GF-D8 (cell line): ENCODE measurements at regions not wholly inside any gene's neighbourhood (a gene's known extent, or its start where the extent isn't known, plus 50 kb on each side); places are given as distances from the start of the nearest gene placed in this dataset.

Source experiments
- DNase-seq: peaks from one replicate; lab custom pipeline; 2025; lab: John Stamatoyannopoulos, UW

- DNase-seq, result no peak
Observed at GRCh38 chr14:101193845-101194372, 290.4 kb upstream of the RTL1 start.

GRCh38 chr14:101194373-101195308 lies 291.1 kb upstream of the RTL1 start:
- DNase-seq, result no peak

GRCh38 chr14:101195309-101195901 lies 291.9 kb upstream of the RTL1 start:
- no peak for DNase-seq

GRCh38 chr14:101196051-101196712 lies 292.7 kb upstream of the RTL1 start:
- DNase-seq, result no peak

- no peak for DNase-seq
Observed at GRCh38 chr14:101196795-101197590, 293.5 kb upstream of the RTL1 start.

- DNase-seq, result no peak
Observed at GRCh38 chr14:101197595-101198397, 294.3 kb upstream of the RTL1 start.

GRCh38 chr14:101198398-101199027 lies 295.0 kb upstream of the RTL1 start:
- DNase-seq, result no peak

- no peak for DNase-seq
Observed at GRCh38 chr14:101199028-101199770, 295.7 kb upstream of the RTL1 start.

- DNase-seq, result no peak
Observed at GRCh38 chr14:101200008-101200649, 296.6 kb upstream of the RTL1 start.

GRCh38 chr14:101200650-101201516 lies 297.4 kb upstream of the RTL1 start:
- no peak for DNase-seq

GRCh38 chr14:101201535-101202151 lies 298.1 kb upstream of the RTL1 start:
- no peak for DNase-seq

GRCh38 chr14:101202627-101203404 lies 299.3 kb upstream of the RTL1 start:
- no peak for DNase-seq

GRCh38 chr14:101206556-101206955 lies 303.0 kb upstream of the RTL1 start:
- DNase-seq, result no peak

GRCh38 chr14:101207041-101207440 lies 303.5 kb upstream of the RTL1 start:
- no peak for DNase-seq

GRCh38 chr14:101207897-101208296 lies 304.4 kb upstream of the RTL1 start:
- DNase-seq, result no peak

GRCh38 chr14:101209594-101209993 lies 306.1 kb upstream of the RTL1 start:
- DNase-seq, result no peak

- DNase-seq, result no peak
Observed at GRCh38 chr14:101215266-101215665, 311.7 kb upstream of the RTL1 start.
